Sigmoid colon (tissue), 6 donors: ENCODE measurements at regions not wholly inside any gene's neighbourhood (a gene's known extent, or its start where the extent isn't known, plus 50 kb on each side); places are given as distances from the start of the nearest gene placed in this dataset.
"Not testable (repeated sequence)": the region's sequence is repeated elsewhere in the genome, so short reads cannot be mapped to it uniquely, and the experiment has no call there.

Experiments
- DNase-seq: peaks from one replicate; pipeline ENCODE4 v3.0.0-alpha.2; 2019
- H3K27ac ChIP-seq, 4 donors: fragments of 200-600 bp; sonication (generic); one replicate each; pipeline ENCODE4 v1.5.1; 2016 to 2019; ENCODE audit warnings: mild to moderate bottlenecking in 1 of 4
- H3K27me3 ChIP-seq, 3 donors: fragments of 200-600 bp; sonication (generic); one replicate each; pipeline ENCODE4 v1.5.1; 2019; ENCODE audit warnings: mild to moderate bottlenecking in 1 of 3
- H3K36me3 ChIP-seq, 4 donors: fragments of 200-600 bp; sonication (generic); one replicate each; pipeline ENCODE4 v1.5.1; 2016 to 2019
- H3K4me1 ChIP-seq, 4 donors: fragments of 200-600 bp; sonication (generic); one replicate each; pipeline ENCODE4 v1.5.1; 2017 to 2019
- H3K4me3 ChIP-seq, 4 donors: fragments of 200-600 bp; sonication (generic); one replicate each; pipeline ENCODE4 v1.5.1; 2017 to 2019; ENCODE audit warnings: mild to moderate bottlenecking in 2 of 4, moderate library complexity in 1 of 4
- H3K9me3 ChIP-seq, 4 donors: fragments of 200-600 bp in 3 of 4; sonication (generic) in 3 of 4; one replicate each; pipeline versions ENCODE4 v1.5.1 to v1.6.1; 2013 to 2019
- EP300 ChIP-seq, 4 donors: sonication (generic); formaldehyde crosslinking; IDR thresholded peaks; one replicate each; pipeline ENCODE4 v1.6.1; 2017; ENCODE audit warnings: antibody characterized with exemption in 4 of 4
- POLR2A ChIP-seq, 2 donors: fragments of 450-650 bp; IDR thresholded peaks; one replicate each; pipeline ENCODE4 v1.6.1; 2016; ENCODE audit warnings: antibody characterized with exemption in 2 of 2, mild to moderate bottlenecking in 2 of 2, moderate library complexity in 2 of 2
- POLR2AphosphoS5 ChIP-seq, 4 donors: sonication (generic); formaldehyde crosslinking; IDR thresholded peaks; one replicate each; pipeline ENCODE4 v1.6.1; 2017; ENCODE audit warnings: antibody characterized with exemption in 4 of 4
- WGBS, 2 donors: extraction: QIAGEN DNeasy Blood & Tissue Kit; methylation state at CpG; one replicate each; pipeline ENCODE4 v1.1.7; 2013; 5-methylcytosine and 5-hydroxymethylcytosine counted together
- intact Hi-C: fragments of 100-400 bp; cut with DNase I; formaldehyde crosslinking; loops from one replicate; pipeline ENCODE4 v1.15.1; 2023
- TF ChIP-seq, protein P1 (sequence below), 4 experiments: fragments of 450-650 bp in 3 of 4; fragments of 200-600 bp in 1 of 4; IDR thresholded peaks; one replicate each; pipeline ENCODE4 v1.5.1; 2016 to 2019; ENCODE audit warnings: antibody characterized with exemption in 4 of 4, mild to moderate bottlenecking in 3 of 4, moderate library complexity in 2 of 4
- donor health status: healthy with polysubstance abuse.
- donor health status: healthy.

GRCh38 chr12:107377596-107378385, 284.4 kb upstream of the CRY1 start:
- intact Hi-C loops: no loop called here
- Histone ChIP-seq H3K36me3 (no peaks in the 10 kb centered on the region), H3K9me3 (no peaks in the 10 kb centered on the region), H3K4me3 (no peak overlapping the region), H3K4me1 (peaks cover 0 to 13% (median 0%) of the 10 kb centered on the region in 4 donors), H3K27me3 (no peaks in the 10 kb centered on the region), H3K27ac (no peak overlapping the region)
- TF ChIP-seq, protein P1, sequence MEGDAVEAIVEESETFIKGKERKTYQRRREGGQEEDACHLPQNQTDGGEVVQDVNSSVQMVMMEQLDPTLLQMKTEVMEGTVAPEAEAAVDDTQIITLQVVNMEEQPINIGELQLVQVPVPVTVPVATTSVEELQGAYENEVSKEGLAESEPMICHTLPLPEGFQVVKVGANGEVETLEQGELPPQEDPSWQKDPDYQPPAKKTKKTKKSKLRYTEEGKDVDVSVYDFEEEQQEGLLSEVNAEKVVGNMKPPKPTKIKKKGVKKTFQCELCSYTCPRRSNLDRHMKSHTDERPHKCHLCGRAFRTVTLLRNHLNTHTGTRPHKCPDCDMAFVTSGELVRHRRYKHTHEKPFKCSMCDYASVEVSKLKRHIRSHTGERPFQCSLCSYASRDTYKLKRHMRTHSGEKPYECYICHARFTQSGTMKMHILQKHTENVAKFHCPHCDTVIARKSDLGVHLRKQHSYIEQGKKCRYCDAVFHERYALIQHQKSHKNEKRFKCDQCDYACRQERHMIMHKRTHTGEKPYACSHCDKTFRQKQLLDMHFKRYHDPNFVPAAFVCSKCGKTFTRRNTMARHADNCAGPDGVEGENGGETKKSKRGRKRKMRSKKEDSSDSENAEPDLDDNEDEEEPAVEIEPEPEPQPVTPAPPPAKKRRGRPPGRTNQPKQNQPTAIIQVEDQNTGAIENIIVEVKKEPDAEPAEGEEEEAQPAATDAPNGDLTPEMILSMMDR (IDR thresholded peaks at IDR 0.05): no peak
- TF ChIP-seq POLR2AphosphoS5 (IDR thresholded peaks at IDR 0.05): no peak
- no peak for TF ChIP-seq EP300 (IDR thresholded peaks at IDR 0.05)
- no peak for TF ChIP-seq POLR2A (IDR thresholded peaks at IDR 0.05)
- no peak for DNase-seq
- 82 to 86% methylated on average over 6 of the region's 6 CpGs for WGBS, 2 donors

- H3K4me1 ChIP-seq: peaks cover 0 to 13% (median 0%) of the 10 kb centered on the region in 4 donors
- no peak for DNase-seq
- intact Hi-C loops: no loop called here
- H3K4me3 ChIP-seq: no peak overlapping the region
- H3K9me3 ChIP-seq: no peaks in the 10 kb centered on the region
- no peaks in the 10 kb centered on the region for H3K36me3 ChIP-seq
- H3K27ac ChIP-seq: no peak overlapping the region
- 75 to 82% methylated on average over 4 of the region's 4 CpGs for WGBS, 2 donors
- TF ChIP-seq, protein P1 (IDR thresholded peaks at IDR 0.05): no peak
- TF ChIP-seq POLR2AphosphoS5 (IDR thresholded peaks at IDR 0.05): no peak
- no peak for TF ChIP-seq POLR2A (IDR thresholded peaks at IDR 0.05)
- no peak for TF ChIP-seq EP300 (IDR thresholded peaks at IDR 0.05)
- no peaks in the 10 kb centered on the region for H3K27me3 ChIP-seq
These were observed 285.3 kb upstream of the CRY1 start for GRCh38 chr12:107378609-107379008.

GRCh38 chr12:107379142-107379851, 285.9 kb upstream of the CRY1 start:
- WGBS, 2 donors: 71 to 87% methylated on average over 6 of the region's 6 CpGs
- H3K36me3 ChIP-seq, H3K4me3 ChIP-seq, intact Hi-C loops, H3K27me3 ChIP-seq, H3K9me3 ChIP-seq, DNase-seq, H3K27ac ChIP-seq: not testable (repeated sequence)
- peaks cover 0 to 13% (median 0%) of the 10 kb centered on the region in 4 donors for H3K4me1 ChIP-seq

GRCh38 chr12:107379852-107380567, 286.7 kb upstream of the CRY1 start:
- Histone ChIP-seq H3K4me1 (peaks cover 0 to 13% (median 0%) of the 10 kb centered on the region in 4 donors), H3K36me3 (no peaks in the 10 kb centered on the region), H3K4me3 (no peak overlapping the region), H3K9me3 (no peaks in the 10 kb centered on the region), H3K27me3 (no peaks in the 10 kb centered on the region), H3K27ac (no peak overlapping the region)
- intact Hi-C loops: no loop called here
- WGBS, 2 donors: 8 to 50% methylated on average over 14 to 15 of the region's 15 CpGs
- DNase-seq: no peak
- TF ChIP-seq POLR2AphosphoS5 (IDR thresholded peaks at IDR 0.05) (no peak), EP300 (IDR thresholded peaks at IDR 0.05) (no peak), POLR2A (IDR thresholded peaks at IDR 0.05) (no peak)
- TF ChIP-seq, protein P1 (IDR thresholded peaks at IDR 0.05): no peak

DNA sequence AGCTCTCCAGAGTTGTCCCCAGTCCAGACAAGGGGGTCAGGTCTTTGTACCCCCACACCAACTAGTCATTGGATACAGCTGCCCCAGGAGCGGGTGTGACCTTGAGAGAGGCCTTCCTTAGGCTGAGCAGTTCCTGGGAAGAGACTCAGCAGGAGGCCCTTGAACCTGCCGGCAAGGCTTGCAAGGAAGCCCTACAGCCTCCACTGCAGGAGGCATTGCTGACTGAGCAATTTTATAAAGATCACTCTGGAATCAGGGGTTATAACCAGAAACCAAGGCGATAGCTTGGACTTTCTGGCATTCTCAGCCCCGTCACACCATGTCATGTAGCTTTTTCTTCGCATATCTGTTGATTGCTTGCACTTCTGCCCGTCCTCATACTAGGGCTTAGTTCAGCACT, 291.3 kb upstream of the CRY1 start:
- TF ChIP-seq EP300 (IDR thresholded peaks at IDR 0.05) (no peak), POLR2A (IDR thresholded peaks at IDR 0.05) (no peak)
- TF ChIP-seq, protein P1 (IDR thresholded peaks at IDR 0.05): no peak
- Histone ChIP-seq H3K27me3 (no peaks in the 10 kb centered on the region), H3K4me3 (no peak overlapping the region), H3K4me1 (peaks cover 0 to 11% (median 0%) of the 10 kb centered on the region in 4 donors), H3K36me3 (no peaks in the 10 kb centered on the region), H3K27ac (no peak overlapping the region), H3K9me3 (peaks cover 0 to 5% (median 0%) of the 10 kb centered on the region in 4 donors)
- intact Hi-C loops: no loop called here
- 94% methylated on average over 6 of the region's 6 CpGs for WGBS, 2 donors
- no peak for DNase-seq
